ENCODE measurements at regions not wholly inside any gene's neighbourhood (a gene's known extent, or its start where the extent isn't known, plus 50 kb on each side); places are given as distances from the start of the nearest gene placed in this dataset.

GRCh38 chr3:13718000-13718399 lies 161.9 kb downstream of the WNT7A start:
- DNase-seq (ENCODE audit: low spot score) = no peak
- no peaks in the 10 kb centered on the region for H3K27me3 ChIP-seq (replicated peaks; ENCODE audit: insufficient read depth)
- 84% methylated on average over 2 of the region's 2 CpGs for WGBS
- H3K4me1 ChIP-seq (replicated peaks) = no peaks in the 10 kb centered on the region
- no peaks in the 10 kb centered on the region for H3K9me3 ChIP-seq
- TF ChIP-seq POLR2AphosphoS5 (IDR thresholded peaks at IDR 0.05) (no peak), CTCF (IDR thresholded peaks at IDR 0.05) (no peak), POLR2A (IDR thresholded peaks at IDR 0.05) (no peak)
- intact Hi-C loops (cut with DNase I) = no loop called here
- H3K4me3 ChIP-seq = no peak overlapping the region
- no peaks in the 10 kb centered on the region for H3K36me3 ChIP-seq
- no peak overlapping the region for H3K27ac ChIP-seq

GRCh38 chr3:13717222-13717895 lies 162.5 kb downstream of the WNT7A start:
- intact Hi-C loops (cut with DNase I) = no loop called here
- no peaks in the 10 kb centered on the region for H3K9me3 ChIP-seq
- no peaks in the 10 kb centered on the region for H3K36me3 ChIP-seq
- TF ChIP-seq CTCF (IDR thresholded peaks at IDR 0.05) = no peak
- no peak for TF ChIP-seq POLR2A (IDR thresholded peaks at IDR 0.05)
- TF ChIP-seq POLR2AphosphoS5 (IDR thresholded peaks at IDR 0.05) = no peak
- no peak for DNase-seq (ENCODE audit: low spot score)
- H3K4me1 ChIP-seq (replicated peaks) = no peaks in the 10 kb centered on the region
- H3K27ac ChIP-seq = no peak overlapping the region
- no peak overlapping the region for H3K4me3 ChIP-seq
- H3K27me3 ChIP-seq (replicated peaks; ENCODE audit: insufficient read depth) = no peaks in the 10 kb centered on the region
- 47% methylated on average over 8 of the region's 8 CpGs for WGBS

DNA sequence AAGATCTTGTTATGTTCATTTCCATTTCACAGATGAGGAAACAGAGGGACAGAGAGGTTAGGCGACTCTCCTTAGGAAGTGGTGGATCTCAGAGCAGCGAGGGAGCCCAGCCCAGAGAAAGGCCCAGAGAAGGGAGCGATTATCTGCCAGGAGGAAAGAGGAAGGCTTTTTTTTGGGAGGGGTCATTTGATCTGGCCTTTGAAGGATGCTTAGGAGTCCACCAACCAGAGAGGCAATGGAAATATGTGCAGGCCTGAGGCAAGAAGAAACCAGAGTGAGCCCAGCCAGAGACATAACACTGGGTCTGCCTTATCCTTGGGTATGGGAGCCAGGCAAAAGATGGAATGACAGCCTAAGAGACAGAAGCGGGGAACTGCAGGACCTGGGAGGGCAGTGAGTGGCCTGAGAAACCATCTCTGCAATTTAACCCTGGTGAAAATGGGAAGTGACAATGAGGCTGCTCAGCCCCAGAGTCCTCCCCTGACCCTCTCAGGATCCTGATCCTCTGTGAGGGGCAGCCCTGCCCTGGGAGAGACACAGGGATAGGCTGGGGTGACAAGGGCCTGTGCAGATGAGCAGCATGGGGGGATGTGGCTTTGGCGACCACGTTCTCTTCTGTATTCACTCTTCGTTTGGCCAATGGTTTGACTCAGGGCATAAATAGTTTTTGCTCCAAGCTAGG lies 163.2 kb downstream of the WNT7A start:
- Histone ChIP-seq H3K27me3 (replicated peaks; ENCODE audit: insufficient read depth) (no peaks in the 10 kb centered on the region), H3K4me3 (no peak overlapping the region), H3K9me3 (no peaks in the 10 kb centered on the region), H3K4me1 (replicated peaks) (no peaks in the 10 kb centered on the region), H3K27ac (no peak overlapping the region), H3K36me3 (no peaks in the 10 kb centered on the region)
- no peak for TF ChIP-seq POLR2A (IDR thresholded peaks at IDR 0.05)
- TF ChIP-seq POLR2AphosphoS5 (IDR thresholded peaks at IDR 0.05) = no peak
- TF ChIP-seq CTCF (IDR thresholded peaks at IDR 0.05) = no peak
- intact Hi-C loops (cut with DNase I) = no loop called here
- WGBS = 88% methylated on average over 7 of the region's 7 CpGs
- DNase-seq (ENCODE audit: low spot score) = no peak

GRCh38 chr3:13715961-13716360 lies 163.9 kb downstream of the WNT7A start:
- H3K4me1 ChIP-seq (replicated peaks) = no peaks in the 10 kb centered on the region
- H3K36me3 ChIP-seq = no peaks in the 10 kb centered on the region
- H3K27ac ChIP-seq = no peak overlapping the region
- H3K27me3 ChIP-seq (replicated peaks; ENCODE audit: insufficient read depth) = no peaks in the 10 kb centered on the region
- no peak overlapping the region for H3K4me3 ChIP-seq
- TF ChIP-seq CTCF (IDR thresholded peaks at IDR 0.05) = no peak
- no peak for TF ChIP-seq POLR2AphosphoS5 (IDR thresholded peaks at IDR 0.05)
- TF ChIP-seq POLR2A (IDR thresholded peaks at IDR 0.05) = no peak
- 94% methylated on average over 4 of the region's 4 CpGs for WGBS
- intact Hi-C loops (cut with DNase I) = no loop called here
- DNase-seq (ENCODE audit: low spot score) = no peak
- no peaks in the 10 kb centered on the region for H3K9me3 ChIP-seq

Measured in prostate gland (tissue), 2 donors.